GM12892 (cell line): ENCODE measurements at regions not wholly inside any gene's neighbourhood (a gene's known extent, or its start where the extent isn't known, plus 50 kb on each side); places are given as distances from the start of the nearest gene placed in this dataset.

Experiments used
- POLR2A ChIP-seq: IDR thresholded peaks from 2 replicates; pipeline ENCODE4 v1.6.1; 2011; ENCODE audit warnings: low read depth, low read length, control low read depth
- POLR2AphosphoS5 ChIP-seq: IDR thresholded peaks from 2 replicates; pipeline ENCODE4 v1.6.1; 2011; ENCODE audit warnings: low read depth, low read length, control low read depth

- no peak for TF ChIP-seq POLR2A
- no peak for TF ChIP-seq POLR2AphosphoS5
Measured at GRCh38 chrX:51824061-51824460, 69.4 kb upstream of the MAGED1 start.
